ENCODE measurements at regions not wholly inside any gene's neighbourhood (a gene's known extent, or its start where the extent isn't known, plus 50 kb on each side); places are given as distances from the start of the nearest gene placed in this dataset.
"Not testable (repeated sequence)": the region's sequence is repeated elsewhere in the genome, so short reads cannot be mapped to it uniquely, and the experiment has no call there.

- Histone ChIP-seq H3K4me3 (no peak overlapping the region), H3K9me3 (no peaks in the 10 kb centered on the region), H3K36me3 (no peaks in the 10 kb centered on the region), H3K4me1 (peaks cover 10% of the 10 kb centered on the region), H3K27me3 (no peaks in the 10 kb centered on the region), H3K27ac (no peak overlapping the region)
- no peak for DNase-seq (ENCODE audit: extremely low spot score in 2 of 2)
- intact Hi-C loops (cut with DNase I), result no loop called here
- TF ChIP-seq CTCF (IDR thresholded peaks at IDR 0.05) (no peak), POLR2AphosphoS5 (IDR thresholded peaks at IDR 0.05; ENCODE audit: insufficient read depth in 1 of 2, low read depth in 1 of 2) (no peak), POLR2A (IDR thresholded peaks at IDR 0.05) (no peak)
Measured at GRCh38 chr16:86854626-86855294, 276.4 kb downstream of the FOXL1 start.

- no peak overlapping the region for H3K4me3 ChIP-seq
- no peak for DNase-seq (ENCODE audit: extremely low spot score in 2 of 2)
- H3K27me3 ChIP-seq, result no peaks in the 10 kb centered on the region
- TF ChIP-seq POLR2A (IDR thresholded peaks at IDR 0.05), result no peak
- no peak for TF ChIP-seq POLR2AphosphoS5 (IDR thresholded peaks at IDR 0.05; ENCODE audit: insufficient read depth in 1 of 2, low read depth in 1 of 2)
- H3K9me3 ChIP-seq, result no peaks in the 10 kb centered on the region
- intact Hi-C loops (cut with DNase I), result no loop called here
- no peak overlapping the region for H3K27ac ChIP-seq
- H3K36me3 ChIP-seq, result no peaks in the 10 kb centered on the region
- H3K4me1 ChIP-seq, result peaks cover 10% of the 10 kb centered on the region
Measured at GRCh38 chr16:86856946-86857586, 278.7 kb downstream of the FOXL1 start.

GRCh38 chr16:86857807-86858206, 279.5 kb downstream of the FOXL1 start:
- H3K27ac ChIP-seq, result no peak overlapping the region
- H3K27me3 ChIP-seq, result no peaks in the 10 kb centered on the region
- no peak for DNase-seq (ENCODE audit: extremely low spot score in 2 of 2)
- intact Hi-C loops (cut with DNase I), result no loop called here
- H3K9me3 ChIP-seq, result no peaks in the 10 kb centered on the region
- H3K36me3 ChIP-seq, result no peaks in the 10 kb centered on the region
- no peak overlapping the region for H3K4me3 ChIP-seq
- TF ChIP-seq POLR2A (IDR thresholded peaks at IDR 0.05), result no peak
- H3K4me1 ChIP-seq, result peaks cover 10% of the 10 kb centered on the region

- H3K27ac ChIP-seq, result no peak overlapping the region
- intact Hi-C loops (cut with DNase I), result no loop called here
- H3K9me3 ChIP-seq, result no peaks in the 10 kb centered on the region
- DNase-seq (ENCODE audit: extremely low spot score in 2 of 2), result no peak
- H3K4me1 ChIP-seq, result peaks cover 10% of the 10 kb centered on the region
- no peak overlapping the region for H3K4me3 ChIP-seq
- H3K27me3 ChIP-seq, result no peaks in the 10 kb centered on the region
- H3K36me3 ChIP-seq, result no peaks in the 10 kb centered on the region
- TF ChIP-seq POLR2AphosphoS5 (IDR thresholded peaks at IDR 0.05; ENCODE audit: insufficient read depth in 1 of 2, low read depth in 1 of 2), result no peak
- TF ChIP-seq CTCF (IDR thresholded peaks at IDR 0.05), result no peak
- no peak for TF ChIP-seq POLR2A (IDR thresholded peaks at IDR 0.05)
Measured at GRCh38 chr16:86858501-86858900, 280.2 kb downstream of the FOXL1 start.

GRCh38 chr16:86861270-86861858, 283.0 kb downstream of the FOXL1 start:
- H3K36me3 ChIP-seq; H3K4me3 ChIP-seq; intact Hi-C loops (cut with DNase I); H3K9me3 ChIP-seq; DNase-seq (ENCODE audit: extremely low spot score in 2 of 2); H3K27ac ChIP-seq; H3K4me1 ChIP-seq; H3K27me3 ChIP-seq: not testable (repeated sequence)

GRCh38 chr16:86862595-86863280, 284.4 kb downstream of the FOXL1 start:
- Histone ChIP-seq H3K9me3 (no peaks in the 10 kb centered on the region), H3K4me1 (peaks cover 11% of the 10 kb centered on the region), H3K27ac (no peak overlapping the region), H3K4me3 (no peak overlapping the region), H3K36me3 (no peaks in the 10 kb centered on the region), H3K27me3 (no peaks in the 10 kb centered on the region)
- no peak for DNase-seq (ENCODE audit: extremely low spot score in 2 of 2)
- intact Hi-C loops (cut with DNase I), result no loop called here
- TF ChIP-seq POLR2AphosphoS5 (IDR thresholded peaks at IDR 0.05; ENCODE audit: insufficient read depth in 1 of 2, low read depth in 1 of 2) (no peak), CTCF (IDR thresholded peaks at IDR 0.05) (no peak), POLR2A (IDR thresholded peaks at IDR 0.05) (no peak)

Data from vagina (tissue), 2 donors.